HCT116 (cell line): ENCODE measurements at regions not wholly inside any gene's neighbourhood (a gene's known extent, or its start where the extent isn't known, plus 50 kb on each side); places are given as distances from the start of the nearest gene placed in this dataset.

Experiments used
- ATAC-seq: fragments of 200-7000 bp; cut with Tn5 transposase; 2 replicates; pipeline ENCODE4 v1.9.1; 2020; ENCODE audit warnings: mild to moderate bottlenecking, moderate library complexity
- BruUV-seq: library from RNA; stranded (reverse); fragments of 400-500 nt; replicated peaks from 2 replicates; lab custom pipeline; 2021; lab: Mats Ljungman, UMichigan
- CTCF ChIA-PET: fragments of 300-600 bp; sonication (Branson Sonifier 250); formaldehyde crosslinking; loops from one replicate; lab custom pipeline; 2021; ENCODE audit warnings: antibody characterized with exemption; lab: Charles Lee
- POLR2A ChIA-PET: fragments of 300-600, 350-600 bp; sonication (Branson Sonifier 250); formaldehyde crosslinking; loops from one replicate; lab custom pipeline; 2021; ENCODE audit warnings: antibody characterized with exemption; lab: Charles Lee
- RAD21 ChIA-PET, 2 experiments: fragments of 300-600 bp; sonication (Branson Sonifier 250); formaldehyde crosslinking; loops; one replicate each; lab custom pipeline; 2023; ENCODE audit warnings: low total read pairs in 2 of 2; ENCODE audit not compliant: uncharacterized antibody in 2 of 2, unreplicated experiment in 2 of 2, low non-redundant PET in 1 of 2; lab: Charles Lee
- DNase-seq: peaks from one replicate; pipeline ENCODE4 v3.0.0-alpha.2; 2010; ENCODE audit warnings: low read depth, low spot score
- H2AFZ ChIP-seq: fragments of 200-600 bp; shearing (Covaris generic), sonication (generic); 2 replicates; pipeline ENCODE4 v1.6.1; 2017; ENCODE audit warnings: low read depth, mixed run types, mixed read lengths, antibody characterized with exemption, low read length; ENCODE audit not compliant: poor library complexity, severe bottlenecking
- H3K27ac ChIP-seq: 2 replicates; pipeline ENCODE4 v1.5.1; 2012; ENCODE audit warnings: low read depth, low read length
- H3K27me3 ChIP-seq: fragments of 200-600 bp; sonication (generic); 2 replicates; pipeline ENCODE4 v1.6.1; 2016; ENCODE audit warnings: mixed run types, low read length, mixed read lengths; ENCODE audit not compliant: insufficient read depth
- H3K36me3 ChIP-seq, 2 experiments: fragments of 200-500 bp in 1 of 2; fragments of 200-600 bp in 1 of 2; sonication (Bioruptor generic) in 1 of 2; sonication (generic) in 1 of 2; 2 replicates each; pipeline versions ENCODE4 v1.5.1 to v1.6.1; 2014 to 2016; ENCODE audit warnings: low read length in 2 of 2, inconsistent platforms in 1 of 2, mixed read lengths in 1 of 2, mixed run types in 1 of 2; ENCODE audit not compliant: insufficient read depth in 2 of 2, control insufficient read depth in 1 of 2
- H3K4me1 ChIP-seq, 2 experiments: fragments of 200-600 bp in 1 of 2; sonication (generic) in 1 of 2; 2 replicates each; pipeline versions ENCODE4 v1.5.1 to v1.6.1; 2012 to 2017; ENCODE audit warnings: low read length in 2 of 2, inconsistent platforms in 1 of 2, mild to moderate bottlenecking in 1 of 2, mixed read lengths in 1 of 2, mixed run types in 1 of 2, moderate library complexity in 1 of 2; ENCODE audit not compliant: insufficient read depth in 2 of 2, control insufficient read depth in 1 of 2
- H3K4me2 ChIP-seq: fragments of 200-600 bp; sonication (generic); 2 replicates; pipeline ENCODE4 v1.6.1; 2017; ENCODE audit warnings: mixed run types, low read length, mixed read lengths
- H3K4me3 ChIP-seq, 2 experiments: fragments of 200-600 bp in 1 of 2; sonication (generic) in 1 of 2; replicated peaks in 1 of 2; 2 replicates each; pipeline ENCODE4 v1.5.1; 2011 to 2016; ENCODE audit warnings: low read length in 2 of 2, control low read depth in 1 of 2, low read depth in 1 of 2, mild to moderate bottlenecking in 1 of 2, mixed read lengths in 1 of 2, mixed run types in 1 of 2
- H3K79me2 ChIP-seq: fragments of 200-600 bp; sonication (generic); 2 replicates; pipeline ENCODE4 v1.6.1; 2017; ENCODE audit warnings: mild to moderate bottlenecking, mixed run types, low read length, moderate library complexity, mixed read lengths; ENCODE audit not compliant: insufficient read depth
- H3K9ac ChIP-seq: fragments of 200-600 bp; sonication (generic); 2 replicates; pipeline ENCODE4 v1.6.1; 2016; ENCODE audit warnings: low read length, mixed read lengths
- H3K9me2 ChIP-seq: fragments of 200-600 bp; sonication (generic), shearing (Covaris generic); 2 replicates; pipeline ENCODE4 v1.6.1; 2017; ENCODE audit warnings: mixed run types, mild to moderate bottlenecking, moderate library complexity; ENCODE audit not compliant: insufficient read depth
- H3K9me3 ChIP-seq, 2 experiments: fragments of 200-500 bp in 1 of 2; fragments of 200-600 bp in 1 of 2; sonication (Bioruptor generic) in 1 of 2; sonication (generic) in 1 of 2; 2 replicates each; pipeline ENCODE4 v1.6.1; 2014 to 2017; ENCODE audit warnings: low read length in 2 of 2, mixed read lengths in 2 of 2, inconsistent platforms in 1 of 2, low read depth in 1 of 2, mild to moderate bottlenecking in 1 of 2, mixed run types in 1 of 2, moderate library complexity in 1 of 2; ENCODE audit not compliant: control insufficient read depth in 1 of 2, insufficient read depth in 1 of 2
- H4K20me1 ChIP-seq: fragments of 200-600 bp; sonication (generic), shearing (Covaris generic); 2 replicates; pipeline ENCODE4 v1.6.1; 2017; ENCODE audit warnings: mixed run types, mild to moderate bottlenecking, moderate library complexity; ENCODE audit not compliant: insufficient read depth
- EGR1 ChIP-seq: IDR thresholded peaks from 2 replicates; pipeline ENCODE4 v1.6.1; 2012; ENCODE audit warnings: low read depth
- ELF1 ChIP-seq: IDR thresholded peaks from 2 replicates; pipeline ENCODE4 v1.6.1; 2012; ENCODE audit warnings: low read depth, borderline replicate concordance
- EZH2 ChIP-seq: fragments of 200-600 bp; sonication (generic); IDR thresholded peaks from 2 replicates; pipeline ENCODE4 v1.6.1; 2017; ENCODE audit warnings: antibody characterized with exemption, mixed run types
- EZH2phosphoT487 ChIP-seq: fragments of 200-600 bp; IDR thresholded peaks from 2 replicates; pipeline ENCODE4 v1.6.1; 2018; ENCODE audit warnings: antibody characterized with exemption, borderline replicate concordance
- REST ChIP-seq: IDR thresholded peaks from 2 replicates; pipeline ENCODE4 v1.6.1; 2012; ENCODE audit warnings: low read depth
- SIN3A ChIP-seq: IDR thresholded peaks from 2 replicates; pipeline ENCODE4 v1.6.1; 2012; ENCODE audit warnings: low read depth
- TCF7L2 ChIP-seq: IDR thresholded peaks from 2 replicates; pipeline ENCODE4 v1.7.0; 2011; ENCODE audit warnings: borderline replicate concordance, inconsistent platforms; ENCODE audit not compliant: insufficient read depth, insufficient read length; ENCODE audit errors: extremely low read depth
- YY1 ChIP-seq: IDR thresholded peaks from 2 replicates; pipeline ENCODE4 v1.6.1; 2011; ENCODE audit warnings: low read length, low read depth, moderate library complexity, mild to moderate bottlenecking; ENCODE audit not compliant: insufficient replicate concordance; ENCODE audit errors: extremely low read depth
- ZNF274 ChIP-seq: fragments of 200-500 bp; sonication (Bioruptor generic); IDR thresholded peaks from 2 replicates; pipeline ENCODE4 v1.6.1; 2014; ENCODE audit warnings: mild to moderate bottlenecking, low read depth, low read length, inconsistent platforms
- intact Hi-C: fragments of 100-400 bp; cut with micrococcal nuclease; formaldehyde crosslinking; loops from 2 replicates; pipeline ENCODE4 v1.10.0; 2022

- Histone ChIP-seq H2AFZ (no peak overlapping the region), H3K9me2 (no peaks in the 10 kb centered on the region), H3K36me3 (no peaks in the 10 kb centered on the region), H3K4me2 (no peak overlapping the region), H3K4me1 (no peaks in the 10 kb centered on the region), H3K27me3 (no peaks in the 10 kb centered on the region), H3K4me3 (no peak overlapping the region), H3K9ac (no peak overlapping the region), H3K9me3 (no peaks in the 10 kb centered on the region), H3K79me2 (no peaks in the 10 kb centered on the region), H4K20me1 (no peaks in the 10 kb centered on the region), H3K27ac (no peak overlapping the region)
- no peak for ATAC-seq
- ChIA-PET POLR2A (no interaction called here), CTCF (no interaction called here), RAD21 (no interaction called here)
- intact Hi-C loops = no loop called here
- TF ChIP-seq TCF7L2 (no peak), SIN3A (no peak), EGR1 (no peak), EZH2phosphoT487 (no peak), REST (no peak), EZH2 (no peak), ELF1 (no peak), YY1 (no peak), ZNF274 (no peak)
- no TSS peak for BruUV-seq
- no peak for DNase-seq
Observed at GRCh38 chr6:100166956-100167355, 172.9 kb upstream of the MCHR2 start.
